ENCODE measurements at regions not wholly inside any gene's neighbourhood (a gene's known extent, or its start where the extent isn't known, plus 50 kb on each side); places are given as distances from the start of the nearest gene placed in this dataset.

DNA sequence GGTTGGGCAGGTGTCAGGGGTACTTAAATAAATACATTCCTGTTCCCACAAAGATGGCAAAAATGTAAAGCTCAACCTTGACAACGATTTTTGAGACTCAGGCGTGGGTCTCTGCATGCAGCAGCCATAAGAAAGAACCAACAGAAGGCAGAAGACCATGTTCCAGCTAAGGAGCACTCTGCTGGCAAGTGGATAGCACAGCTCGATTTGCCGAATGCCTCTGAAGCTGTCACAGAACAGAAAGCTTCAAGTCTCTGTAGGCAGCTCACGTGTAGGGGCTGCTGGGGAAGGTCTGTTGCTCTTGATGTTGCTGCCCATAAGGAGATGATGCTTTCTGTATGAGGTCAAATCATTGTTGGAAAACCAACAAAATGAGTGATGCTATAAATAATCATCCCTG is 119.6 kb upstream of the GRIN3A start:
- ChIA-PET CTCF (no interaction called here), POLR2A (no interaction called here)
- H3K27ac Mint-ChIP-seq, result no peak overlapping the region

DNA sequence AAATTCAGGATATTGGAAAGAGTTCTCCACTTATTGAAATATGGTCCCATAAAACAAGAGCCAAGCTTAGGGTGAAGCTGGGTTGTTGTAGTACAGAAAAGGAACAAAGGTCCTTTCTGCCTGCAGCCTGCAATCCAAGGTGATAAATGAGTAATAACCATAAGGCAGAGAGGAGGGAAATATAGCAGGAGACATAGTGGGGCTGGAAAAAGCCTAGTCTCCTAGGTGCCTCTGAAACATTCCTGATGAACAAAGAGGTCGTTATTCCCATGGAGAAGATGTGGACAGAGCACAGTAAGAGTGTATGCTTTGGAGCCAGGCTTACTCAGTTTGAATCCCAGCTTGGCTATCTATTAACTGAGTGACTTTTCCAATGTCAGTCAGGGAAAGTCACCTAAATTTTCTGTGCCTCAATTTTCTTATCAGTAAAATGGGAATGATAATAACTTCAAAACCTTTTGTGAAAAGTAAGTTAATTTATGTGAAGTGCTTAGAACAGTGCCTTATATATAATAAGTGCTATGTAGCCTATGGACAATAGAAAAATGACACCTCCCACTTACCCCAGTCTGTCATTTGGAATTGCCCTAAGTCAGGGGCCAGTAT is 110.8 kb upstream of the GRIN3A start:
- ChIA-PET POLR2A (no interaction called here), CTCF (no interaction called here)
- H3K4me3 Mint-ChIP-seq, result no peak overlapping the region
- H2AFZ ChIP-seq (ENCODE audit: insufficient read depth, low read depth, low read length, poor library complexity, severe bottlenecking), result no peak overlapping the region
- TF ChIP-seq, protein P1, sequence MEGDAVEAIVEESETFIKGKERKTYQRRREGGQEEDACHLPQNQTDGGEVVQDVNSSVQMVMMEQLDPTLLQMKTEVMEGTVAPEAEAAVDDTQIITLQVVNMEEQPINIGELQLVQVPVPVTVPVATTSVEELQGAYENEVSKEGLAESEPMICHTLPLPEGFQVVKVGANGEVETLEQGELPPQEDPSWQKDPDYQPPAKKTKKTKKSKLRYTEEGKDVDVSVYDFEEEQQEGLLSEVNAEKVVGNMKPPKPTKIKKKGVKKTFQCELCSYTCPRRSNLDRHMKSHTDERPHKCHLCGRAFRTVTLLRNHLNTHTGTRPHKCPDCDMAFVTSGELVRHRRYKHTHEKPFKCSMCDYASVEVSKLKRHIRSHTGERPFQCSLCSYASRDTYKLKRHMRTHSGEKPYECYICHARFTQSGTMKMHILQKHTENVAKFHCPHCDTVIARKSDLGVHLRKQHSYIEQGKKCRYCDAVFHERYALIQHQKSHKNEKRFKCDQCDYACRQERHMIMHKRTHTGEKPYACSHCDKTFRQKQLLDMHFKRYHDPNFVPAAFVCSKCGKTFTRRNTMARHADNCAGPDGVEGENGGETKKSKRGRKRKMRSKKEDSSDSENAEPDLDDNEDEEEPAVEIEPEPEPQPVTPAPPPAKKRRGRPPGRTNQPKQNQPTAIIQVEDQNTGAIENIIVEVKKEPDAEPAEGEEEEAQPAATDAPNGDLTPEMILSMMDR (IDR thresholded peaks at IDR 0.05), result no peak
- no peak for TF ChIP-seq EZH2 (IDR thresholded peaks at IDR 0.05; ENCODE audit: borderline replicate concordance, insufficient read depth, low read depth, low read length, poor library complexity, severe bottlenecking)
- no peaks in the 10 kb centered on the region for H3K9me3 Mint-ChIP-seq (ENCODE audit: insufficient read depth)
- DNase-seq (no peak), ATAC-seq (ENCODE audit: low read depth) (no peak)
- H3K27ac Mint-ChIP-seq, result no peak overlapping the region
- H3K4me2 ChIP-seq (replicated peaks; ENCODE audit: low read depth, low read length, poor library complexity, severe bottlenecking), result no peak overlapping the region
- no peaks in the 10 kb centered on the region for H4K20me1 ChIP-seq (ENCODE audit: control insufficient read depth, insufficient read depth, low read length, poor library complexity, severe bottlenecking)
- no peaks in the 10 kb centered on the region for H3K36me3 ChIP-seq (replicated peaks in 1 of 2; ENCODE audit: control extremely low read depth in 1 of 2, control insufficient read depth in 1 of 2, extremely low read depth in 1 of 2, insufficient read depth in 2 of 2, low read length in 1 of 2)
- no peaks in the 10 kb centered on the region for H3K4me1 ChIP-seq (ENCODE audit: control insufficient read depth in 2 of 2, insufficient read depth in 2 of 2, low read length in 2 of 2)
- 40% methylated on average over 1 of the region's 1 CpG for WGBS (ENCODE audit: insufficient coverage)
- no peak overlapping the region for H3K27ac ChIP-seq (ENCODE audit: low read length in 2 of 2)
- intact Hi-C loops (cut with micrococcal nuclease), result no loop called here
- no peaks in the 10 kb centered on the region for H3K27me3 Mint-ChIP-seq
- H3K4me3 ChIP-seq (ENCODE audit: control extremely low read depth in 1 of 5, extremely low read depth in 1 of 5, insufficient read depth in 1 of 5, low read depth in 2 of 5, low read length in 4 of 5), result no peak overlapping the region
- no peaks in the 10 kb centered on the region for H3K27me3 ChIP-seq (replicated peaks in 1 of 4; ENCODE audit: control extremely low read depth in 1 of 4, control insufficient read depth in 3 of 4, insufficient read depth in 4 of 4, low read length in 3 of 4)
- no peaks in the 10 kb centered on the region for H3K79me2 ChIP-seq (ENCODE audit: control insufficient read depth, insufficient read depth, low read length)
- H3K9ac ChIP-seq (ENCODE audit: low read length), result no peak overlapping the region
- H3K4me1 Mint-ChIP-seq, result no peaks in the 10 kb centered on the region
- H3K9me3 ChIP-seq (ENCODE audit: control extremely low read depth in 1 of 3, control insufficient read depth in 2 of 3, insufficient read depth in 1 of 3, low read length in 2 of 3), result no peaks in the 10 kb centered on the region

More for the DNA sequence above, 119.6 kb upstream of the GRIN3A start:
- Histone ChIP-seq H3K4me3 (ENCODE audit: control extremely low read depth in 1 of 5, extremely low read depth in 1 of 5, insufficient read depth in 1 of 5, low read depth in 2 of 5, low read length in 4 of 5) (no peak overlapping the region), H3K79me2 (ENCODE audit: control insufficient read depth, insufficient read depth, low read length) (no peaks in the 10 kb centered on the region), H4K20me1 (ENCODE audit: control insufficient read depth, insufficient read depth, low read length, poor library complexity, severe bottlenecking) (no peaks in the 10 kb centered on the region), H3K9me3 (ENCODE audit: control extremely low read depth in 1 of 3, control insufficient read depth in 2 of 3, insufficient read depth in 1 of 3, low read length in 2 of 3) (no peaks in the 10 kb centered on the region), H3K27me3 (replicated peaks in 1 of 4; ENCODE audit: control extremely low read depth in 1 of 4, control insufficient read depth in 3 of 4, insufficient read depth in 4 of 4, low read length in 3 of 4) (no peaks in the 10 kb centered on the region), H3K27ac (ENCODE audit: low read length in 2 of 2) (no peak overlapping the region), H3K9ac (ENCODE audit: low read length) (no peak overlapping the region), H3K4me2 (replicated peaks; ENCODE audit: low read depth, low read length, poor library complexity, severe bottlenecking) (no peak overlapping the region), H3K36me3 (replicated peaks in 1 of 2; ENCODE audit: control extremely low read depth in 1 of 2, control insufficient read depth in 1 of 2, extremely low read depth in 1 of 2, insufficient read depth in 2 of 2, low read length in 1 of 2) (no peaks in the 10 kb centered on the region), H2AFZ (ENCODE audit: insufficient read depth, low read depth, low read length, poor library complexity, severe bottlenecking) (no peak overlapping the region), H3K4me1 (ENCODE audit: control insufficient read depth in 2 of 2, insufficient read depth in 2 of 2, low read length in 2 of 2) (no peaks in the 10 kb centered on the region)
- intact Hi-C loops (cut with micrococcal nuclease), result no loop called here
- H3K4me3 Mint-ChIP-seq, result no peak overlapping the region
- H3K4me1 Mint-ChIP-seq, result no peaks in the 10 kb centered on the region
- no peaks in the 10 kb centered on the region for H3K9me3 Mint-ChIP-seq (ENCODE audit: insufficient read depth)
- no peaks in the 10 kb centered on the region for H3K27me3 Mint-ChIP-seq
- DNase-seq, result no peak
- ATAC-seq (ENCODE audit: low read depth), result no peak
- WGBS (ENCODE audit: insufficient coverage), result 77% methylated on average over 5 of the region's 5 CpGs
- no peak for TF ChIP-seq EZH2 (IDR thresholded peaks at IDR 0.05; ENCODE audit: borderline replicate concordance, insufficient read depth, low read depth, low read length, poor library complexity, severe bottlenecking)
- TF ChIP-seq, protein P1 (IDR thresholded peaks at IDR 0.05), result no peak

Measured in B cell (primary cell).